OCI-LY7 (cell line): ENCODE measurements at regions not wholly inside any gene's neighbourhood (a gene's known extent, or its start where the extent isn't known, plus 50 kb on each side); places are given as distances from the start of the nearest gene placed in this dataset.

ENCODE experiments used
- EZH2phosphoT487 ChIP-seq: fragments of 200-600 bp; sonication (generic); IDR thresholded peaks from 2 replicates; pipeline ENCODE4 v1.6.1; 2018; ENCODE audit warnings: low read depth, borderline replicate concordance, mild to moderate bottlenecking, mixed run types, antibody characterized with exemption, low read length, moderate library complexity, mixed read lengths
- TF ChIP-seq, protein P1 (sequence below): fragments of 200-600 bp; sonication (generic); conservative IDR thresholded peaks from 2 replicates; pipeline ENCODE4 v1.5.1; 2014; ENCODE audit warnings: mild to moderate bottlenecking, antibody characterized with exemption, low read length, moderate library complexity, mixed read lengths

GRCh38 chr14:27305441-27305945 lies 707.7 kb upstream of the NOVA1 start:
- TF ChIP-seq, protein P1, sequence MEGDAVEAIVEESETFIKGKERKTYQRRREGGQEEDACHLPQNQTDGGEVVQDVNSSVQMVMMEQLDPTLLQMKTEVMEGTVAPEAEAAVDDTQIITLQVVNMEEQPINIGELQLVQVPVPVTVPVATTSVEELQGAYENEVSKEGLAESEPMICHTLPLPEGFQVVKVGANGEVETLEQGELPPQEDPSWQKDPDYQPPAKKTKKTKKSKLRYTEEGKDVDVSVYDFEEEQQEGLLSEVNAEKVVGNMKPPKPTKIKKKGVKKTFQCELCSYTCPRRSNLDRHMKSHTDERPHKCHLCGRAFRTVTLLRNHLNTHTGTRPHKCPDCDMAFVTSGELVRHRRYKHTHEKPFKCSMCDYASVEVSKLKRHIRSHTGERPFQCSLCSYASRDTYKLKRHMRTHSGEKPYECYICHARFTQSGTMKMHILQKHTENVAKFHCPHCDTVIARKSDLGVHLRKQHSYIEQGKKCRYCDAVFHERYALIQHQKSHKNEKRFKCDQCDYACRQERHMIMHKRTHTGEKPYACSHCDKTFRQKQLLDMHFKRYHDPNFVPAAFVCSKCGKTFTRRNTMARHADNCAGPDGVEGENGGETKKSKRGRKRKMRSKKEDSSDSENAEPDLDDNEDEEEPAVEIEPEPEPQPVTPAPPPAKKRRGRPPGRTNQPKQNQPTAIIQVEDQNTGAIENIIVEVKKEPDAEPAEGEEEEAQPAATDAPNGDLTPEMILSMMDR: no peak
- TF ChIP-seq EZH2phosphoT487: no peak
